Adrenal gland (tissue), 5 donors: ENCODE measurements at regions not wholly inside any gene's neighbourhood (a gene's known extent, or its start where the extent isn't known, plus 50 kb on each side); places are given as distances from the start of the nearest gene placed in this dataset.

Source experiments
- POLR2A ChIP-seq, 2 donors: fragments of 450-650 bp; IDR thresholded peaks; one replicate each; pipeline ENCODE4 v1.6.1; 2017; ENCODE audit warnings: antibody characterized with exemption in 2 of 2, mild to moderate bottlenecking in 2 of 2, moderate library complexity in 1 of 2
- TF ChIP-seq, protein P1 (sequence below), 6 experiments: fragments of 450-650 bp in 4 of 6; fragments of 200-600 bp in 2 of 6; sonication (generic) in 1 of 6; IDR thresholded peaks; 1 replicate in 5 of 6; 2 replicates in 1 of 6; pipeline versions ENCODE4 v1.5.1 to v1.8.0; 2016 to 2021; ENCODE audit warnings: antibody characterized with exemption in 6 of 6, mild to moderate bottlenecking in 2 of 6, moderate library complexity in 1 of 6
- donor health status: DM: no; HTN: no; CAD: no.

DNA sequence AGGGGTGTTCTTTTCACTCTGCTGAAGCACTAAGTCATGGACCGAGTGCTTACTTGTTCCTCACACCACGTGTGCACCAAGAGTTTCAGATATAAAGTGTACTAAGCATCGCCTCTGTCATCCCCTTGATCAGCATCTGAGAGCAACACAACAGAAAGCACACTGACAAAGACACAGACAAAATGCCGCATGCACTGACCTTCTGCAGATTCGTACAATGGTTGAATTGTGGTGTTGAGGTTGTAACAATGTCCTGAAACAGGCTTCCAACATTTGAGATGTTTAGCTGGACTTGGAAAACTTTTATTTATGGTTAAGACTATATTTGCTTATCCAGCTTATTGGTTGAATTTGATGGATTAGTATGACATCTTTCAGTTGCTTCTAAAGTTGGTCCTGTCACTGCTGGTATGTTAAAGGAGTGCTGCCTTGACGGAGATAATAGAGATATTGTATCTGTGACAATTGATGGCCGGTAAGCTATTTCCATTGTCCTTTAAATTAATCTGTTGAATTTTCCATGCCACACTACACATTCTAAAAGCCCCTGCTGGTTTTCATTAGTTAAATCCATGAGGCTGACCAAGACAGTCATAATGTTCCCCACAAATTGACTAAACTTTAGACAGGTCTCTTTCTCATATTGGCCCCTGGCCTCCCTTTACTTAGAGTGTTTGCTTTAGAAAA lies 99.9 kb downstream of the CBLN2 start:
- TF ChIP-seq, protein P1, sequence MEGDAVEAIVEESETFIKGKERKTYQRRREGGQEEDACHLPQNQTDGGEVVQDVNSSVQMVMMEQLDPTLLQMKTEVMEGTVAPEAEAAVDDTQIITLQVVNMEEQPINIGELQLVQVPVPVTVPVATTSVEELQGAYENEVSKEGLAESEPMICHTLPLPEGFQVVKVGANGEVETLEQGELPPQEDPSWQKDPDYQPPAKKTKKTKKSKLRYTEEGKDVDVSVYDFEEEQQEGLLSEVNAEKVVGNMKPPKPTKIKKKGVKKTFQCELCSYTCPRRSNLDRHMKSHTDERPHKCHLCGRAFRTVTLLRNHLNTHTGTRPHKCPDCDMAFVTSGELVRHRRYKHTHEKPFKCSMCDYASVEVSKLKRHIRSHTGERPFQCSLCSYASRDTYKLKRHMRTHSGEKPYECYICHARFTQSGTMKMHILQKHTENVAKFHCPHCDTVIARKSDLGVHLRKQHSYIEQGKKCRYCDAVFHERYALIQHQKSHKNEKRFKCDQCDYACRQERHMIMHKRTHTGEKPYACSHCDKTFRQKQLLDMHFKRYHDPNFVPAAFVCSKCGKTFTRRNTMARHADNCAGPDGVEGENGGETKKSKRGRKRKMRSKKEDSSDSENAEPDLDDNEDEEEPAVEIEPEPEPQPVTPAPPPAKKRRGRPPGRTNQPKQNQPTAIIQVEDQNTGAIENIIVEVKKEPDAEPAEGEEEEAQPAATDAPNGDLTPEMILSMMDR (IDR thresholded peaks at IDR 0.05) = no peak
- TF ChIP-seq POLR2A (IDR thresholded peaks at IDR 0.05) = no peak
